H1 (cell line): ENCODE measurements at regions not wholly inside any gene's neighbourhood (a gene's known extent, or its start where the extent isn't known, plus 50 kb on each side); places are given as distances from the start of the nearest gene placed in this dataset.
A peak's percentile ranks its signal among the peaks of the same experiment; 100 is the strongest.

Source experiments
- ASH2L ChIP-seq: fragments of 200-600, 300-600 bp; sonication (generic); IDR thresholded peaks from one replicate; pipeline ENCODE4 v1.7.1; 2017; ENCODE audit warnings: low read length
- ATF2 ChIP-seq: IDR thresholded peaks from 2 replicates; pipeline ENCODE4 v1.6.1; 2012; ENCODE audit warnings: low read length, inconsistent platforms
- BACH1 ChIP-seq: IDR thresholded peaks from 2 replicates; pipeline ENCODE4 v1.6.1; 2012; ENCODE audit warnings: low read length, improper control_type of control experiment
- CTCF ChIP-seq, 3 experiments: IDR thresholded peaks; 1 replicate in 2 of 3; 2 replicates in 1 of 3; pipeline versions ENCODE4 v1.5.1 to v1.6.1; 2011; ENCODE audit warnings: low read length in 3 of 3, mild to moderate bottlenecking in 3 of 3, inconsistent platforms in 2 of 3, low read depth in 1 of 3, moderate library complexity in 1 of 3; ENCODE audit not compliant: insufficient read depth in 1 of 3; ENCODE audit errors: control extremely low read depth in 1 of 3
- E2F6 ChIP-seq: IDR thresholded peaks from 2 replicates; pipeline ENCODE4 v1.6.1; 2012; ENCODE audit warnings: inconsistent platforms
- EGR1 ChIP-seq: IDR thresholded peaks from 2 replicates; pipeline ENCODE4 v1.6.1; 2011; ENCODE audit warnings: low read depth, low read length, borderline replicate concordance
- FOSL1 ChIP-seq: IDR thresholded peaks from 2 replicates; pipeline ENCODE4 v1.6.1; 2011; ENCODE audit warnings: mild to moderate bottlenecking, low read depth, low read length, moderate library complexity; ENCODE audit not compliant: insufficient read depth
- JUN ChIP-seq: IDR thresholded peaks from 2 replicates; pipeline ENCODE4 v1.6.1; 2011; ENCODE audit warnings: low read depth, mild to moderate bottlenecking, improper control_type of control experiment, low read length
- MAFK ChIP-seq: IDR thresholded peaks from 2 replicates; pipeline ENCODE4 v1.6.1; 2012; ENCODE audit warnings: low read depth, mild to moderate bottlenecking, improper control_type of control experiment, low read length
- MAX ChIP-seq: IDR thresholded peaks from 2 replicates; pipeline ENCODE4 v1.6.1; 2012; ENCODE audit warnings: inconsistent platforms
- NANOG ChIP-seq: IDR thresholded peaks from 2 replicates; pipeline ENCODE4 v1.6.1; 2011; ENCODE audit warnings: low read length, low read depth, mild to moderate bottlenecking, inconsistent platforms; ENCODE audit not compliant: insufficient read depth, poor library complexity, severe bottlenecking
- NRF1 ChIP-seq: IDR thresholded peaks from 2 replicates; pipeline ENCODE4 v1.6.1; 2011; ENCODE audit warnings: mild to moderate bottlenecking, low read depth, low read length, improper control_type of control experiment
- POLR2A ChIP-seq, 2 experiments: IDR thresholded peaks; 1 replicate in 1 of 2; 2 replicates in 1 of 2; pipeline ENCODE4 v1.6.1; 2011; ENCODE audit warnings: low read depth in 2 of 2, low read length in 2 of 2, mild to moderate bottlenecking in 2 of 2; ENCODE audit errors: control extremely low read depth in 1 of 2
- RBBP5 ChIP-seq: IDR thresholded peaks from 2 replicates; pipeline ENCODE4 v1.7.1; 2012; ENCODE audit warnings: low read depth, mild to moderate bottlenecking, inconsistent platforms, low read length, moderate library complexity, borderline replicate concordance
- SIRT6 ChIP-seq: IDR thresholded peaks from one replicate; pipeline ENCODE4 v1.7.1; 2012; ENCODE audit warnings: low read length, inconsistent platforms
- SP1 ChIP-seq: IDR thresholded peaks from 2 replicates; pipeline ENCODE4 v1.6.1; 2011; ENCODE audit warnings: low read depth, low read length
- SP4 ChIP-seq: IDR thresholded peaks from 2 replicates; pipeline ENCODE4 v1.6.1; 2012; ENCODE audit warnings: low read length, inconsistent platforms
- SUZ12 ChIP-seq: fragments of 200-600 bp; sonication (generic); IDR thresholded peaks from 2 replicates; pipeline ENCODE4 v1.6.1; 2012; ENCODE audit warnings: mild to moderate bottlenecking, inconsistent platforms, low read length, moderate library complexity, mixed read lengths
- TAF7 ChIP-seq: optimal IDR thresholded peaks from 2 replicates; pipeline ENCODE3; 2011; ENCODE audit warnings: low read depth, mild to moderate bottlenecking, inconsistent platforms, low read length, moderate library complexity, borderline replicate concordance
- TEAD4 ChIP-seq: IDR thresholded peaks from 2 replicates; pipeline ENCODE4 v1.6.1; 2012; ENCODE audit warnings: low read depth, low read length, inconsistent platforms, mixed read lengths
- YY1 ChIP-seq: IDR thresholded peaks from 2 replicates; pipeline ENCODE4 v1.6.1; 2011; ENCODE audit warnings: low read depth, mild to moderate bottlenecking, low read length
- ZNF274 ChIP-seq: IDR thresholded peaks from 2 replicates; pipeline ENCODE4 v1.7.0; 2012; ENCODE audit warnings: low read length, borderline replicate concordance; ENCODE audit errors: extremely low read depth

- TF ChIP-seq ATF2, result no peak
- no peak for TF ChIP-seq POLR2A (IDR thresholded peaks at IDR 0.05; ENCODE audit: control extremely low read depth in 1 of 2, low read depth in 2 of 2, low read length in 2 of 2)
- TF ChIP-seq EGR1, result no peak
- no peak for TF ChIP-seq JUN
- peak; percentile 32; the same call in 1 of the 2 replicates for TF ChIP-seq MAX
- no peak for TF ChIP-seq SIRT6
- TF ChIP-seq E2F6, result no peak
- TF ChIP-seq NANOG, result peak; percentile 97
- no peak for TF ChIP-seq SUZ12
- TF ChIP-seq NRF1, result no peak
- no peak for TF ChIP-seq BACH1
- TF ChIP-seq SP1, result peak; percentile 66; the same call in 1 of the 2 replicates
- no peak for TF ChIP-seq TAF7
- no peak for TF ChIP-seq MAFK
- no peak for TF ChIP-seq RBBP5
- TF ChIP-seq TEAD4, result peak; percentile 42
- no peak for TF ChIP-seq SP4
- no peak for TF ChIP-seq ASH2L
- TF ChIP-seq ZNF274, result no peak
- TF ChIP-seq YY1, result 0 out of 2 replicates have a peak, but pooled peaks have one; percentile 18
- no peak for TF ChIP-seq FOSL1
- TF ChIP-seq CTCF (IDR thresholded peaks at IDR 0.05; ENCODE audit: control extremely low read depth in 1 of 3, insufficient read depth in 1 of 3, low read depth in 1 of 3, low read length in 3 of 3), result peak in 2 of 3 experiments; percentile 2 to 37; a peak in 3 of 4 replicates
Measured at GRCh38 chr1:90561911-90562310, 155.2 kb downstream of the BARHL2 start (continued).
